ENCODE measurements at regions not wholly inside any gene's neighbourhood (a gene's known extent, or its start where the extent isn't known, plus 50 kb on each side); places are given as distances from the start of the nearest gene placed in this dataset.
"Not testable (repeated sequence)": the region's sequence is repeated elsewhere in the genome, so short reads cannot be mapped to it uniquely, and the experiment has no call there.

- Histone ChIP-seq H3K27me3 (replicated peaks; ENCODE audit: insufficient read depth) (peaks cover 5% of the 10 kb centered on the region), H3K9me3 (no peaks in the 10 kb centered on the region), H3K27ac (no peak overlapping the region), H3K4me3 (no peak overlapping the region), H3K4me1 (replicated peaks) (no peaks in the 10 kb centered on the region), H3K36me3 (no peaks in the 10 kb centered on the region)
- 88% methylated on average over 9 of the region's 9 CpGs for WGBS
- DNase-seq (ENCODE audit: low spot score) = no peak
- TF ChIP-seq POLR2A (IDR thresholded peaks at IDR 0.05) = no peak
- no peak for TF ChIP-seq POLR2AphosphoS5 (IDR thresholded peaks at IDR 0.05)
- TF ChIP-seq CTCF (IDR thresholded peaks at IDR 0.05) = no peak
- intact Hi-C loops (cut with DNase I) = no loop called here
Observed at GRCh38 chr16:86075839-86076440, 177.0 kb downstream of the IRF8 start.

GRCh38 chr16:86076606-86077005 lies 177.6 kb downstream of the IRF8 start:
- Histone ChIP-seq H3K4me1 (replicated peaks) (no peaks in the 10 kb centered on the region), H3K27ac (no peak overlapping the region), H3K27me3 (replicated peaks; ENCODE audit: insufficient read depth) (peaks cover 5% of the 10 kb centered on the region), H3K4me3 (no peak overlapping the region), H3K36me3 (no peaks in the 10 kb centered on the region), H3K9me3 (no peaks in the 10 kb centered on the region)
- WGBS = 90% methylated on average over 5 of the region's 5 CpGs
- intact Hi-C loops (cut with DNase I) = no loop called here
- TF ChIP-seq CTCF (IDR thresholded peaks at IDR 0.05) (no peak), POLR2AphosphoS5 (IDR thresholded peaks at IDR 0.05) (no peak), POLR2A (IDR thresholded peaks at IDR 0.05) (no peak)
- DNase-seq (ENCODE audit: low spot score) = no peak

GRCh38 chr16:86077243-86077940 lies 178.4 kb downstream of the IRF8 start:
- H3K4me1 ChIP-seq (replicated peaks) = no peaks in the 10 kb centered on the region
- 85% methylated on average over 17 of the region's 17 CpGs for WGBS
- H3K36me3 ChIP-seq = no peaks in the 10 kb centered on the region
- no peak overlapping the region for H3K4me3 ChIP-seq
- H3K27me3 ChIP-seq (replicated peaks; ENCODE audit: insufficient read depth) = peaks cover 5% of the 10 kb centered on the region
- no peaks in the 10 kb centered on the region for H3K9me3 ChIP-seq
- DNase-seq (ENCODE audit: low spot score) = no peak
- no peak for TF ChIP-seq POLR2A (IDR thresholded peaks at IDR 0.05)
- TF ChIP-seq CTCF (IDR thresholded peaks at IDR 0.05) = no peak
- no peak for TF ChIP-seq POLR2AphosphoS5 (IDR thresholded peaks at IDR 0.05)
- peak overlapping the region in 1 of 2 donors; percentile 30 for H3K27ac ChIP-seq
- intact Hi-C loops (cut with DNase I) = no loop called here

- H3K36me3 ChIP-seq = no peaks in the 10 kb centered on the region
- no peak overlapping the region for H3K4me3 ChIP-seq
- H3K9me3 ChIP-seq = no peaks in the 10 kb centered on the region
- H3K27me3 ChIP-seq (replicated peaks; ENCODE audit: insufficient read depth) = peaks cover 5% of the 10 kb centered on the region
- 27% methylated on average over 18 of the region's 18 CpGs for WGBS
- DNase-seq (ENCODE audit: low spot score) = no peak
- TF ChIP-seq CTCF (IDR thresholded peaks at IDR 0.05) = no peak
- TF ChIP-seq POLR2A (IDR thresholded peaks at IDR 0.05) = no peak
- intact Hi-C loops (cut with DNase I) = no loop called here
- H3K4me1 ChIP-seq (replicated peaks) = no peaks in the 10 kb centered on the region
- H3K27ac ChIP-seq = peak overlapping the region in 1 of 2 donors; percentile 30
Observed at GRCh38 chr16:86078121-86078600, 179.2 kb downstream of the IRF8 start.

GRCh38 chr16:86078711-86079110 lies 179.7 kb downstream of the IRF8 start:
- 92% methylated on average over 13 of the region's 13 CpGs for whole genome bisulfite sequencing
- H3K27ac ChIP-seq; DNase-seq (ENCODE audit: low spot score); H3K4me3 ChIP-seq; H3K27me3 ChIP-seq (replicated peaks; ENCODE audit: insufficient read depth); H3K36me3 ChIP-seq; H3K4me1 ChIP-seq (replicated peaks); H3K9me3 ChIP-seq; intact Hi-C loops (cut with DNase I): not testable (repeated sequence)
